Common myeloid progenitor, CD34-positive (primary cell): ENCODE measurements at regions not wholly inside any gene's neighbourhood (a gene's known extent, or its start where the extent isn't known, plus 50 kb on each side); places are given as distances from the start of the nearest gene placed in this dataset.

Experiments
- CTCF ChIA-PET: fragments of 350-600 bp; sonication (Branson Sonifier 250); formaldehyde crosslinking; loops from one replicate; lab custom pipeline; 2021; ENCODE audit warnings: antibody characterized with exemption; lab: Charles Lee
- POLR2A ChIA-PET: fragments of 350-600 bp; sonication (Branson Sonifier 250); formaldehyde crosslinking; loops from one replicate; lab custom pipeline; 2021; ENCODE audit warnings: antibody characterized with exemption; lab: Charles Lee
- DNase-seq, 3 donors: peaks; one replicate each; pipeline versions ENCODE4 v3.0.0 to v3.0.0-alpha.2; 2013
- H3K27ac ChIP-seq, 2 experiments: 1 replicate in 1 of 2; 2 replicates in 1 of 2; pipeline ENCODE4 v1.7.0; 2013; ENCODE audit warnings: inconsistent platforms in 2 of 2, low read length in 2 of 2, mild to moderate bottlenecking in 2 of 2, low read depth in 1 of 2, moderate library complexity in 1 of 2; ENCODE audit not compliant: severe bottlenecking in 2 of 2, insufficient read depth in 1 of 2, poor library complexity in 1 of 2
- H3K27me3 ChIP-seq, 5 experiments: replicated peaks in 2 of 5; 1 replicate in 3 of 5; 2 replicates in 2 of 5; pipeline versions ENCODE4 v1.6.1 to v1.7.0; 2013; ENCODE audit warnings: low read length in 4 of 5, mild to moderate bottlenecking in 2 of 5, moderate library complexity in 2 of 5, inconsistent platforms in 1 of 5; ENCODE audit not compliant: insufficient read depth in 5 of 5, control insufficient read depth in 4 of 5
- H3K36me3 ChIP-seq, 4 experiments: 1 replicate in 2 of 4; 2 replicates in 2 of 4; pipeline versions ENCODE4 v1.6.1 to v1.7.0; 2013; ENCODE audit warnings: low read length in 3 of 4, control low read depth in 1 of 4, mild to moderate bottlenecking in 1 of 4; ENCODE audit not compliant: control insufficient read depth in 4 of 4, insufficient read depth in 4 of 4
- H3K4me1 ChIP-seq, 4 experiments: 1 replicate in 3 of 4; 2 replicates in 1 of 4; pipeline versions ENCODE4 v1.6.1 to v1.7.1; 2013; ENCODE audit warnings: low read length in 3 of 4, mild to moderate bottlenecking in 3 of 4, control low read depth in 1 of 4, inconsistent platforms in 1 of 4, moderate library complexity in 1 of 4; ENCODE audit not compliant: control insufficient read depth in 4 of 4, insufficient read depth in 4 of 4; ENCODE audit errors: control extremely low read depth in 1 of 4
- H3K4me3 ChIP-seq, 7 experiments: 1 replicate in 4 of 7; 2 replicates in 3 of 7; pipeline versions ENCODE4 v1.5.1 to v1.7.0; 2013; ENCODE audit warnings: mild to moderate bottlenecking in 7 of 7, low read length in 6 of 7, moderate library complexity in 6 of 7, inconsistent platforms in 2 of 7, low read depth in 2 of 7, control low read depth in 1 of 7; ENCODE audit not compliant: insufficient read depth in 4 of 7, control insufficient read depth in 1 of 7; ENCODE audit errors: extremely low read depth in 1 of 7
- H3K9me3 ChIP-seq, 5 experiments: 1 replicate in 4 of 5; 2 replicates in 1 of 5; pipeline versions ENCODE4 v1.6.1 to v1.7.1; 2013; ENCODE audit warnings: low read length in 4 of 5, mild to moderate bottlenecking in 2 of 5, inconsistent platforms in 1 of 5, low read depth in 1 of 5, moderate library complexity in 1 of 5; ENCODE audit not compliant: control insufficient read depth in 4 of 5, insufficient read depth in 2 of 5; ENCODE audit errors: control extremely low read depth in 1 of 5
- WGBS: methylation state at CpG from one replicate; pipeline ENCODE4 v1.1.5; 2013; ENCODE audit not compliant: insufficient coverage; 5-methylcytosine and 5-hydroxymethylcytosine counted together

DNA sequence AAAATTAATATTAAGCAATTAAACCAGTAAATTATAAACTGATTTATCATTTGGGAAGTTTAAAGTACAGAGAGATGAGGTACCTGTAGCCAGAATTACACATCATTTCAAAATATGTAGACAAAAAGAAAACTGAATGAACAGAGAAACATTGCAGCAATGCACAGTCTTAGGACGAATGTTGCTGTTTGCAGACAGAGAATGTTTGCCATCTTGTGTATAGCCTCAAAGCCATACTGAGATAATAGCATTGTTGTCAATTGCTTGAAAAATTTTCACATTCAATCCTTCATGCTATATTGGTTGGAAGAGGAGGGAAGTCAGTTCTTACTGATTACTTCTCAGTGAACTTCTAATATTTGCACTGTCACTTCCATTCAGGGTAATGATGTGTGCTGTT lies 326.2 kb downstream of the PRR16 start:
- no peak for DNase-seq
- H3K36me3 ChIP-seq = no peaks in the 10 kb centered on the region
- no peaks in the 10 kb centered on the region for H3K27me3 ChIP-seq
- no peak overlapping the region for H3K4me3 ChIP-seq
- H3K27ac ChIP-seq = no peak overlapping the region
- H3K4me1 ChIP-seq = no peaks in the 10 kb centered on the region
- CTCF ChIA-PET = no interaction called here
- H3K9me3 ChIP-seq = no peaks in the 10 kb centered on the region
- 88% methylated on average over 1 of the region's 1 CpG for WGBS
- POLR2A ChIA-PET = no interaction called here

- CTCF ChIA-PET = interaction anchor here (1.0 kb wide), 1 partner anchor 11 kb away, joined by 3 read pairs; no protein-coding TSS in a partner anchor
- WGBS = no CpG with 5 or more reads among the region's 2 CpGs
These were observed 328.4 kb downstream of the PRR16 start for GRCh38 chr5:120792477-120792876.

GRCh38 chr5:120794121-120794520 lies 330.0 kb downstream of the PRR16 start:
- H3K4me3 ChIP-seq = no peak overlapping the region
- H3K27ac ChIP-seq = no peak overlapping the region
- WGBS = no CpG with 5 or more reads among the region's 1 CpG
- ChIA-PET CTCF (no interaction called here), POLR2A (no interaction called here)
- DNase-seq = no peak
- no peaks in the 10 kb centered on the region for H3K27me3 ChIP-seq
- no peaks in the 10 kb centered on the region for H3K4me1 ChIP-seq
- H3K9me3 ChIP-seq = no peaks in the 10 kb centered on the region
- H3K36me3 ChIP-seq = no peaks in the 10 kb centered on the region

More at GRCh38 chr5:120792477-120792876, 328.4 kb downstream of the PRR16 start:
- POLR2A ChIA-PET = no interaction called here
- Histone ChIP-seq H3K9me3 (no peaks in the 10 kb centered on the region), H3K36me3 (no peaks in the 10 kb centered on the region), H3K27me3 (no peaks in the 10 kb centered on the region), H3K4me3 (no peak overlapping the region), H3K27ac (no peak overlapping the region), H3K4me1 (no peaks in the 10 kb centered on the region)
- no peak for DNase-seq

DNA sequence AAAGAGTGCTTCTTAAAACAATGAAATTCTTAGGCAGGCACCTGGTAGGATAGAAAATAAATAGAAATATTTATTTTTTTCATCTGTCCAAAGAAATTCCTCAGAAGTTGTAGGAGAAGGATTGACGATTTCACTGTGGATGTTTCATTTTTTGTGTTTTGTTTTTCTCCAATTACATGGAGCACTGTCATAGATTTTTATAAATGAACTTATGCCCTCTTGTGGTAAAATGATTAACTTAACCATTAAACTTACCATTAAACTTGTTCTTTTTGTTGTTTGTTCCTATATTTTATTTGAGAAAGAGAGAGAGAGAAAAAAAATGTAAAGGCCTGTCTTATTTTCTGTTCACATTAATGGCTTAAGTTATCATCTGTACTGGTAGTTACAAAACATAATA lies 339.2 kb downstream of the PRR16 start:
- WGBS = no CpG with 5 or more reads among the region's 1 CpG
- peak; percentile 9 to 44 (median 39) for DNase-seq
- no peak overlapping the region for H3K4me3 ChIP-seq

DNA sequence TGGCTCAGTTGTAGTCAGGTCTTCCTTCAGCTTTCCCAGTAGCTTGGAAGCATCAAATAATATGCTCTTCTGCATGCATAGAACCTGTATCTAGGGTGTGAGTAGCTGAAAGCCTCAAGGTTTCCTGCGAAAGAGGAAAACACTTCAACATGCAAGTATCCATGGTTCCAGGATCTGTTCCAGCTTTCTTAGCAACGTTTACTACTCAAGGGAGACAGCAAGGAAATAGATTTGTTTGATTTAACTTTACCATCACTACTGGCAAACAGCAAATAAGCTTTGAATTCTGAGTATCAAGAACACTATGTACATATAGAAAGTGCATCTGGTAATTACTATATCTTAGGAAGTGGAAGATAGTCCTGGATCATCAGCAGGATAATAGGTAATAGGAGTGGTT lies 341.0 kb downstream of the PRR16 start:
- Histone ChIP-seq H3K27ac (no peak overlapping the region), H3K4me3 (no peak overlapping the region), H3K36me3 (no peaks in the 10 kb centered on the region), H3K4me1 (no peaks in the 10 kb centered on the region), H3K9me3 (no peaks in the 10 kb centered on the region), H3K27me3 (no peaks in the 10 kb centered on the region)
- ChIA-PET CTCF (interaction anchor here (0.8 kb wide), 1 partner anchor 1144 kb away, joined by 3 read pairs; no protein-coding TSS in a partner anchor), POLR2A (no interaction called here)
- no CpG with 5 or more reads among the region's 2 CpGs for WGBS
- DNase-seq = no peak

More for the DNA sequence above, 339.2 kb downstream of the PRR16 start:
- H3K27ac ChIP-seq = no peak overlapping the region
- no peaks in the 10 kb centered on the region for H3K9me3 ChIP-seq
- CTCF ChIA-PET = interaction anchor here (0.9 kb wide), 1 partner anchor 10 kb away, joined by 3 read pairs; no protein-coding TSS in a partner anchor
- no peaks in the 10 kb centered on the region for H3K27me3 ChIP-seq
- no peaks in the 10 kb centered on the region for H3K36me3 ChIP-seq
- POLR2A ChIA-PET = no interaction called here
- no peaks in the 10 kb centered on the region for H3K4me1 ChIP-seq

GRCh38 chr5:120806202-120806601 lies 342.1 kb downstream of the PRR16 start:
- no peak for DNase-seq
- WGBS = 100% methylated on average over 1 of the region's 2 CpGs
- Histone ChIP-seq H3K36me3 (no peaks in the 10 kb centered on the region), H3K27me3 (no peaks in the 10 kb centered on the region), H3K27ac (no peak overlapping the region), H3K9me3 (no peaks in the 10 kb centered on the region), H3K4me3 (no peak overlapping the region), H3K4me1 (no peaks in the 10 kb centered on the region)
- ChIA-PET POLR2A (no interaction called here), CTCF (interaction anchor here (0.6 kb wide), 1 partner anchor 359 kb away, joined by 3 read pairs; no protein-coding TSS in a partner anchor)

DNA sequence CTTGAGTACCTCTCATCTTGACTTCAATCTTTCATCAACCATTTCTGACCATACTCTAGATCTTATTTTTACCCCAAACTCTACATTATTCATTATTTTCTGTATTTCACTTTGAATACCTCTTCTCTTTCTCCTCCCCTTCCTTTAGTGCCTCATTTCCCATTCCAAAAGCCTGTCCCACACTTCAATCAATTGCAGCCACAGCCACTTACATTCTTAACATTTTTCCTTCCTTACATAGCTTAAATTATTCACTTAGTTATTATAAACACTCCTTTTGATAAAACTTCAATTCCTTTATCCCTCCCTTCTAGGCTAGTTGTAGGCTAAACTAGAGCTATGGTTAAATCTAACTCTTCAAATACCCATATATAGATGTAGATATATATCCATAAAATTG lies 344.0 kb downstream of the PRR16 start:
- Histone ChIP-seq H3K4me3 (no peak overlapping the region), H3K4me1 (no peaks in the 10 kb centered on the region), H3K9me3 (no peaks in the 10 kb centered on the region), H3K27ac (no peak overlapping the region), H3K36me3 (no peaks in the 10 kb centered on the region), H3K27me3 (no peaks in the 10 kb centered on the region)
- POLR2A ChIA-PET = no interaction called here
- CTCF ChIA-PET = no interaction called here
- DNase-seq = no peak
